GM12874 (cell line): ENCODE measurements at regions not wholly inside any gene's neighbourhood (a gene's known extent, or its start where the extent isn't known, plus 50 kb on each side); places are given as distances from the start of the nearest gene placed in this dataset.

Experiments
- CTCF ChIP-seq: IDR thresholded peaks from 2 replicates; pipeline ENCODE4 v1.5.1; 2011; ENCODE audit warnings: low read depth, mild to moderate bottlenecking, control low read depth, low read length, moderate library complexity; ENCODE audit not compliant: insufficient read depth

- TF ChIP-seq CTCF: no peak
Measured at GRCh38 chr11:91955206-91955605, 269.4 kb upstream of the FAT3 start.

DNA sequence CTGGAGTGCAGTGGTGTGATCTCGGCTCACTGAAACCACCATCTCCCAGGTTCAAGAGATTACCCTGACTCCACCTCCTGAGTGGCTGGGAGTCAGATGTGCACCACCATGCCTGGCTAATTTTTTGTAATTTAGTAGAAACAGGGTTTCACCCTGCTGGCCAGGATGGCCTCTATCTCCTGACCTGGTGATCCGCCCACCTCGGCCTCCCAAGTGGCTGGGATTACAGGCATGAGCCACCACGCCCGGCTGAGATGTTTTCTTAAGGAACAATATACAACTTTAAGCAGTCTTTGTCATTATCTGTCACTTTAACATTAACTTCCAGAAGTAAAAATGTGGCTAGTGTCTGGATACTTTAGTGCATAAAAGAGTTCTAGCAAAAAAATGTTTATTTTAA, 272.6 kb upstream of the FAT3 start:
- TF ChIP-seq CTCF: no peak

- no peak for TF ChIP-seq CTCF
Measured at GRCh38 chr11:91947215-91947820, 277.3 kb upstream of the FAT3 start.

DNA sequence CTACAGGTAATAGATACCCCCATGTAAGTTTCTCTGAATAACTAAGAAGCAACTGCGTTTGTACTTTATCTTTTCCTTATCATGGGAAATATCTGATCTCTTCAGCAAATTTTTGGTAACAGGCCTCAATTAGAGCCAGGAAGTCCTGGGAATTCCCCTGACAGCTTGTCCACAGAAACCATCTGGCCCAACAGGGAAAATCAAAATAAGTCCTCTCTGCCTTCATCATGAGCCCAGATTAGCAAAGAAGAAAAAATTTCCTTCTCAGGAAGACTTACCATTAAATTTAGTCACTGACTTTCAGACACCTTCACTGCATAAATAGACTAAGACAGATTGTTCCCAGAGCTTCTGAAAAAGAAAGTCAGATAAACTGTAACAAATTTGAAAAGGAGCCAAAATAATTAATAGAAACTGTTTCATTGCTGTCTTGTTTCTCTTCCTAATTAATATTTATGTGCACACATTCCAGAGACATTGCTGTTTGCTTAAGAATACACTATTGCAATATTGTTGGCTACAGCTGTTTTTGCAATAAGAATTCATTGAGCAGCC, 278.1 kb upstream of the FAT3 start:
- no peak for TF ChIP-seq CTCF

DNA sequence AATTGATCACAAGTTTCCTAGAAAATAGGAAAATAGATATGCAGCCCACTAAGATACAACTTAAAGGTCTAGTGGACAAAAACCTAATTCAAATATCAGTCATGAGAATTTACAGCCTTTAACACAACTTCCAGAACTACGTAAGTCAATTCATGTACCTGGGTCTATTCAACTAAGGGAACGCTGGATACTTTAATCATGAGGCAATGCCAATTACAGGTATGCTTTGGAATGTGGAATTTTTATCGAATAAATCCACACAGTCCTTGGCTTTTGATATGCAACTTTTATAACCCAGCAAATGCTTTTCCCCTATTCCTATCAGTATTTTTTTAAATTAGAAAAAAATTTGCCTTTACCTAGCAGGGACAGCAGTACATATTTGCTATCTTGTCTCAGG, 289.5 kb upstream of the FAT3 start:
- no peak for TF ChIP-seq CTCF

DNA sequence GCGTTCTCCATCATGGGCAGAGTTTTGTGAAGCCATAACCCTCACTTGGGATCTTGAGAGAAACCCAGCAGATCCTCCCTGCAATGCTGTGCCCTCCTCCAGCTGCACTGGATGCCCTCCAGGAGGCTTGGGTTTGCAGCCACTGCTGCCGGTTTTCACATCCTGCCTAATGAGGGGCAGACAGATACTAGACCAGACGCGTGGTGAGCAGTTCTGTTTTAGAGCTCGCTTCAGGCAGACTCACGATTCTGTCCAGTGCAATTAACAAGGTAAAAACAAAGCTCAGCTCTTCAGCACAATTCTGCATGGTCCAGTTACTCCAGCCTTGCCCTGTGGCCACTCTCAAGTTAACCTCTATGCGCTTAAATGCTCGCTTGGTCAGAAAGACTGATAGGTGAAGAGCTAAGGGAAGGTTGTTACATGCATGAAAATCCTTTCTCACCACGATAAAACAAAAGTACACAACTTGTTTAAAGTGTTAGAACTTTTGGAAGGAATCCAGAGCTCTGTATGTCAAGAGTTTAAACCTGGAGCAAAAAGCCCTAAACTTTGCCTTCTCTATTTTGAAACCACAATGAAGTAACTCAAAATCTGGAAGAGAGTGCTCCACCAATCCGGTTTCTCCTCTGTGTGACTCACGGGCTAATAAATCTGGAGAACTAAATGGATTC, 292.3 kb upstream of the FAT3 start:
- TF ChIP-seq CTCF: no peak

DNA sequence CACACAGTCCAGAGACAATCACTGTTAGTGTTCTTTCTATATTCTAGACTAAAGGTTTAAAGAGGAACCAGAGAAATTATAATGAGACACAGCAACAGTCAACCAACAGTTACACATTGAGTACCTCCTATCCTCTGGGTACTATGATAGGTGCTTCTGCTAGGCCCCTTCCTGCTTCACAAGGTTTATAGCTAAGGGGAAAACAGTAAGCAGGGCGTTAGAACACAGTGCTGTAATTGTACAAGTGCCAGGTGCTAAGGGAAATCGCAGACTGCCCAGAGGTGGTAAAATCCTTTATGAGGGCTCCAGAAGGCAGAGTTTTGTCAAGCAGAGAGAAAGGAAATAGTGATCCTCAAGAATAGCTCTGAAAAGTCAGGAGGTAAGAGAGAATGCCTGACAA, 297.2 kb upstream of the FAT3 start:
- TF ChIP-seq CTCF: no peak
